ENCODE measurements at regions not wholly inside any gene's neighbourhood (a gene's known extent, or its start where the extent isn't known, plus 50 kb on each side); places are given as distances from the start of the nearest gene placed in this dataset.

GRCh38 chr6:47149066-47149465, 106.9 kb upstream of the ADGRF1 start:
- TF ChIP-seq ZBTB7A (IDR thresholded peaks at IDR 0.05; ENCODE audit: borderline replicate concordance, control insufficient read depth, low read depth, low read length) (no peak), EP300 (IDR thresholded peaks at IDR 0.05; ENCODE audit: low read length) (no peak), KLF16 (IDR thresholded peaks at IDR 0.05) (no peak), KAT8 (IDR thresholded peaks at IDR 0.05; ENCODE audit: low read depth) (no peak), EZH2 (IDR thresholded peaks at IDR 0.05; ENCODE audit: borderline replicate concordance, low read depth, low read length) (no peak), CHCHD3 (CRISPR knock-in tag; IDR thresholded peaks at IDR 0.05) (no peak), BRCA1 (IDR thresholded peaks at IDR 0.05) (no peak), BRCA1 (CRISPR knock-in tag; IDR thresholded peaks at IDR 0.05) (no peak), CBX5 (IDR thresholded peaks at IDR 0.05; ENCODE audit: borderline replicate concordance, low read depth) (no peak), NFATC3 (IDR thresholded peaks at IDR 0.05) (no peak)
